ENCODE measurements at regions not wholly inside any gene's neighbourhood (a gene's known extent, or its start where the extent isn't known, plus 50 kb on each side); places are given as distances from the start of the nearest gene placed in this dataset.
"Not testable (repeated sequence)": the region's sequence is repeated elsewhere in the genome, so short reads cannot be mapped to it uniquely, and the experiment has no call there.

DNA sequence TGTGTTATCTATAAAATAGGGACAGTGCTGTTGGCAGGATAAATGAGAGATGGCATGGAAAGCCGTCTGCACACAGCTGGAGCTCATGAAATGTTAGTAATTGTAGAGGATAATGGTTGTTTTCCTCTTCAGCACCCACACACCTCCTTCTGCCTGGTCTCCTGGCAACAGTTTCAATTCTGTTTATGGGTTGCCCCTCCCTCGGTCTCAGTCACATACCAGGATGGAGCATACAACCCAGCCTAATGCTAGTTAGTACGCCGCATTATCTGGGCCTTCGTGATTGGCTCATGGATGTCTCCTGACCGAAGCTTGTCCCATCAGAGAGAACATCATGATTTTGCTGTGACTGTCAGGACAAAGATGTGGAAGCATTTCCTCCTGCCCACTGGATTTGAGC lies 126.2 kb upstream of the WSCD1 start:
- in situ Hi-C loops (cut with HindIII; ENCODE audit: low sequenced_read_pairs) = no loop called here

DNA sequence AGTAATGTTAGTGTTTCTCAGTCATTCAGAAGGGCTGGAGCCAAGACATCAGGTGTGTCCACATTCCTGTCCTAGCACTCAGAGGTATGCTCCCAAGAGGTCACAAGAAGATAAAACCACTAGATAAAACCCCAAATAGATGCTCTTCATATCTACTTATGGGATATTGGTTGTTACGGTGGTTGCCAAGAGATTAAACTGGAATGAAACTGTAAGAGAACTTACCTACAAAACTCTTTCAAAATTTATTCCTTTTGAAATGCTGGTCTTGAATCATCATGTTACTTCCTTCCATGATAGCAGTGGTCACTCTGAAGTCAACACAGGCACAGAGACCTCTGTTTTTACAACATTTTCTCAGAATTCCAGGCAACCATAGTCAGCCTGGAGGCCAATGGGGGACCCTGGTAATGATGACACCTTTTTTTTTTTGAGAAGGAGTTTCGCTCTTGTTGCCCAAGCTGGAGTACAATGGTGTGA lies 122.4 kb upstream of the WSCD1 start:
- in situ Hi-C loops (cut with HindIII; ENCODE audit: low sequenced_read_pairs) = no loop called here

GRCh38 chr17:5948811-5949210 lies 121.4 kb upstream of the WSCD1 start:
- in situ Hi-C loops (cut with HindIII; ENCODE audit: low sequenced_read_pairs) = no loop called here

DNA sequence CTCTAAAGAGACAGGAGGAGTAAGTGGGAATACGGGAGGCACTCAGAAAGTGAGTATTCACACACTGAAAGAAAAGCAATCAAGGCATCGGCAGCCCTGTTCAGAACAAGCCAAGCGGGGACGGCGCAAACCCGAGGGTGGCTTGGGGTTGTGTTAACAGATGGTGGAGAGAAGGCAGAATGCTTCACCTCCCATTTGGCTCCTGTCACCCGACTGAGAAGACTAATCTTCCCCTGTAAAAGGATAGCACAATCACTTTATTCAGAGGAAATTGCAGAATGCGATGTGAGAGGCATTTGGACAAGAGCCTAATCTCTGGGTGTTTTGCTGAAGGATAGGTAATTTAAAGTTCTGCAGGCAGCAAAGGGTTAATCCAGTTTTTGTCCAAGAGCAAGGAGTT lies 119.3 kb upstream of the WSCD1 start:
- in situ Hi-C loops (cut with HindIII; ENCODE audit: low sequenced_read_pairs) = no loop called here

DNA sequence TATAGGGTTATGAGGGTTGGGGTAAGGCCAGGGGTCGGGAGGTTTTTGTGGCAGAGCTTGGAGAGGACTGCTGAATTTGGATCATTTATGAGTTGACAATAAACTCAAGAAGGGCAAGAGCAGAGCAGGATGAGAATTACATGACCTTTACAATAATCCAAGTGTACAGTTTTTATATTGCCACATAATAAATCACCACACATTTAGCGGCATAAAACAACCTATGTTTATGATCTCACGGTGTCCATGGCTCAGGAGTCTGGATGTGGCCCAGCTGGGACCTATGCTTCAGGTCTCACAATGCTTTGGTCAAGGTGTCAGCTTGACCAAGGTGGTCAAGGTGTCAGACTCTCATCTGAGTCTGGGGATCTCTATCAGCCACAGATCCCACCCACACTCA lies 118.3 kb upstream of the WSCD1 start:
- in situ Hi-C loops (cut with HindIII; ENCODE audit: low sequenced_read_pairs) = no loop called here

DNA sequence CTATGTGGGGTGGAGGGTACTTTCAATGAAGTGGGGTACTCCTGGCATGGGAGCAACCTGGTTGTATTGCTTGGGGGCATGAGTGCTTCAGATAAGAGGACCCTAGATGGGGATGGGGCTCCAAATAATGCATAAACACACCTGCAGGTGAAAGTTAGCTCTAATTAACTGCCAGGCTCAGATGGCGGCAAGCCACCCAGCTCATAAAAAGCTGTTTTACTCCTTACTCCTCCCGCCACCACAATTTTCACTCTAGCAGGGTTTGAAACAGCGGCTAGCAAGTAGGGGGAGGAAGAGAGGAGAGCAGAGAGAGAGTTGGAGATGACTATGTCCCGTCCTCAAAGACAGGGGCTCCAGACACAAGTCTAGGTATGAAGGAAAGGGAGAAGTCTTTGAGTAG lies 117.7 kb upstream of the WSCD1 start:
- in situ Hi-C loops (cut with HindIII; ENCODE audit: low sequenced_read_pairs) = no loop called here

DNA sequence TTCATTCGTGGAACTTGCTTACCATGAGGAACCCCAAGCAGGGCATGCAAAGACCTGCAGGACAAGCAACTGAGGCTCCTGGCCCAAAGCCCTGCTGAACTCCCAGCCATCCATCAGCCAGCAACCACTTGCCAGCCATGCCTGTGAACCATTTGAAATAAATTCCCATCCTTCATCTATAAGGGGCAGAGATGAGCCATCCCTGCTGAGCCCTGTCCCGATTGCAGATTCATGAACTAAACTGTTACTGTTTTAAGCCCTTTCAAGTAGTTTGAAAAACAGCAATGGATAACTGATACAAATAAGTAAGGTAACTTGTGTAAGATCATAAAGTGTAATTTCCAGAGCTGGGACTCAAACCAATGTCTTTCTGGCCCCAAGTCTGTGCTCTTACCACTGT lies 114.4 kb upstream of the WSCD1 start:
- in situ Hi-C loops (cut with HindIII; ENCODE audit: low sequenced_read_pairs) = no loop called here

GRCh38 chr17:5958850-5959249 lies 111.3 kb upstream of the WSCD1 start:
- in situ Hi-C loops (cut with HindIII; ENCODE audit: low sequenced_read_pairs) = no loop called here

DNA sequence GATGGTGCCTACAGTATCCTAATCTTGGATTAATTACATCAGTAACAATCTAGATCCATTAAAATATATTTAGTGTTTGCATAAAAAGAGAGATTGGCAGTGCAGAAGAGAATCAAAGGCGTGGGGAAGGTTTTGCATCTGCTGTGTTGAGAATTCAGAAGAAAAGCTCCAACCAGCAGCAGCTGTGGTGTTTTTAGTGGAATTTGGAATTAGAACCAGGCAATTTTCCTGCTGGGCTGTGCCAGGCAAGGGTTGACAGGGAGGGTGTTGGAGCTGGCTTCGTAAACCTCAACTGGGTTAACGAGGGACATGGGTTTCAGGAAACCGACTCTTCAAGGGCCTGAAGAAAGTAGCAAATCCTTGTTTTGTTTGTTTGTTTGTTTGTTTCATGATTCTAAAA lies 107.8 kb upstream of the WSCD1 start:
- in situ Hi-C loops (cut with HindIII; ENCODE audit: low sequenced_read_pairs) = no loop called here

GRCh38 chr17:5971969-5972368 lies 98.2 kb upstream of the WSCD1 start:
- in situ Hi-C loops (cut with HindIII; ENCODE audit: low sequenced_read_pairs) = no loop called here

- in situ Hi-C loops (cut with HindIII; ENCODE audit: low sequenced_read_pairs) = no loop called here
Observed at GRCh38 chr17:5973410-5973809, 96.8 kb upstream of the WSCD1 start.

- in situ Hi-C loops (cut with HindIII; ENCODE audit: low sequenced_read_pairs) = no loop called here
Observed at GRCh38 chr17:5975661-5976060, 94.5 kb upstream of the WSCD1 start.

- in situ Hi-C loops (cut with HindIII; ENCODE audit: low sequenced_read_pairs) = no loop called here
Observed at GRCh38 chr17:5976251-5976650, 93.9 kb upstream of the WSCD1 start.

GRCh38 chr17:5978496-5978895 lies 91.7 kb upstream of the WSCD1 start:
- in situ Hi-C loops (cut with HindIII; ENCODE audit: low sequenced_read_pairs) = no loop called here

- in situ Hi-C loops (cut with HindIII; ENCODE audit: low sequenced_read_pairs) = no loop called here
Observed at GRCh38 chr17:5980941-5981340, 89.2 kb upstream of the WSCD1 start.

DNA sequence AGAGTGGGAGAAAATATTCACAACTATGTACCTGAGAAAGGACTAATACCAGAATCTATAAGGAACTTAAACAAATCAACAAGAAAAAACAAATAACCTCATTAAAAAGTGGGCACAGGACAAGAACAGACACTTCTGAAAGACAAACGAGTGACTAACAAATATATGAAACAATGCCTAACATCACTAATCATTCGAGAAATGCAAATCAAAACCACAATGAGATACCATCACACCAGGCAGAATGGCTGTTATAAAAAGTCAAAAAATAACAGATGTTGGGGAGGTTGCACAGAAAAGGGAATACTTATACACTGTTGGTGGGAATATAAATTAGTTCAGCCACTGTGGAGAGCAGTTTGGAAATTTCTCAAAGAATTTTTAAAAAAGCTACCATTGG lies 83.5 kb upstream of the WSCD1 start:
- in situ Hi-C loops (cut with HindIII; ENCODE audit: low sequenced_read_pairs) = no loop called here

DNA sequence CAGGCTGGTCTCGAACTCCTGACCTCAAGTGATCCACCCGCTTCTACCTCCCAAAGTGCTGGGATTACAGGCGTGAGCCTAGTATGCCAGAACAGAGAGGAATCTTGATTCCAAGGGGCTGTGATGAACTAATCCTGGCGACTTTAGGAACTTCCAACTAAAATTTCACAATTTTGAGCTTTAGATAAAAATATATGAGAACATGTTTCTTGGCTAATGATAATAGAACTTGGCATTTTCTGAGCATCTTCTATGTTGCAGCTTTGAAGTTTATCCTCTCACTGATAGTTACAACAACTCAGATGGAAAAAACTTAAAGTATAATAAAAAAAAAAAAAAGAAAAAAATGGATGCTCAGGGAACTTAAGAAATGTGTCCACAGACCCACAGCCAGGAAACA lies 69.8 kb upstream of the WSCD1 start:
- in situ Hi-C loops (cut with HindIII; ENCODE audit: low sequenced_read_pairs) = no loop called here

DNA sequence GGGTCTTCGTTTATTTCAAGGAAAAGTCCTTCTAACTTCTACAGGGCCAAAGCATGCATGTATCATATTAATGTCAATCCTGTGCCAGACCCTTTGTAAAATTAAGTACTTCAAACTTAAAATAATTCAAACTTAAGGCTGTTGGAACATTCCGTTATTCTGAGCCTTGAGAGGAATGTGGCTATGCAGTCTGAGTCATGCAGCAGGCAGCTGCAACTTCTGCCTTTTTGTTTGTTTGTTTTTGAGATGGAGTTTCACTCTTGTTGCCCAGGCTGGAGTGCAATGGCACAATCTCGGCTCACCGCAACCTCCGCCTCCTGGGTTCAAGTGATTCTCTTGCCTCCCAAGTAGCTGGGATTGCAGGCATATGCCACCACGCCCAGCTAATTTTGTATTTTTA lies 67.0 kb upstream of the WSCD1 start:
- in situ Hi-C loops (cut with HindIII; ENCODE audit: low sequenced_read_pairs) = not testable (repeated sequence)

GRCh38 chr17:6005939-6006338 lies 64.2 kb upstream of the WSCD1 start:
- in situ Hi-C loops (cut with HindIII; ENCODE audit: low sequenced_read_pairs) = no loop called here

- in situ Hi-C loops (cut with HindIII; ENCODE audit: low sequenced_read_pairs) = no loop called here
Observed at GRCh38 chr17:6011206-6011605, 59.0 kb upstream of the WSCD1 start.

DNA sequence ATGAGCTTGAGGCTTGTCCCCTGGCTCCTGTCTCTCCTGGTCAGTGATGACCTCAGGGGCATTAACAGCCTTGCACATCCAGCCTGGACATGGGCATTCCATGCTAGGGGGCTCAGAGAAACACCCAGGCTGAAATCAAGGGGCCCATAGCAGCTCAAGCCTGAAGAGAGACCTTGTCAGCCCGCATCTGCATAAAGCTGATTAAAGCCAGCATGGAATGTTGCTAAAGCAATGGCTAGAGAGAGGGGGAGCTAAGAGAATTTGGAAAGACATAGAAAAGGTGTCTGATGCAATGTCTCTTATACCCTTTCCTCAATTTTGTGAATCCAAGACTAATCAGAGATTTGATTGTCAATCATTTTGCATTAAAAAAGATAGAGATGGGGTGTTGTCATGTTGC lies 51.4 kb upstream of the WSCD1 start:
- in situ Hi-C loops (cut with HindIII; ENCODE audit: low sequenced_read_pairs) = no loop called here

DNA sequence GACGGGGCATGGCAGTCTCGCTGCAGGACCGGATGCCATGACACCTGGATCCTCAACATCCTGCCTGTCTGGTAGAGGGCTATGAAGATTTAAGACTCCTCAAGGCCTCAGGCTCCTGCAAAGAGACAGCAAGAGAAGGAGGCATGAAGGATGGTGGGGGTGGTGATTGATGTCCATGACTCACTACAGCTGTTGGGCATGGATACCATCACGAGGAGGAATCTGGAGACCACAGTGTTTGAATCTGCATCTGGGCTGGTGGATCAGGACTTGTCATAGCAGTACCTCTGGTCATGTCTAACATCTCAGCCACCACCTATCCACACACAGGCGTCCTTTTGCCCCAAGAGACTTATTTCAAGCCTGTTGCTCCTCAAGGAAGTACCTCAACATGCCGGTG lies 50.2 kb upstream of the WSCD1 start:
- in situ Hi-C loops (cut with HindIII; ENCODE audit: low sequenced_read_pairs) = no loop called here

DNA sequence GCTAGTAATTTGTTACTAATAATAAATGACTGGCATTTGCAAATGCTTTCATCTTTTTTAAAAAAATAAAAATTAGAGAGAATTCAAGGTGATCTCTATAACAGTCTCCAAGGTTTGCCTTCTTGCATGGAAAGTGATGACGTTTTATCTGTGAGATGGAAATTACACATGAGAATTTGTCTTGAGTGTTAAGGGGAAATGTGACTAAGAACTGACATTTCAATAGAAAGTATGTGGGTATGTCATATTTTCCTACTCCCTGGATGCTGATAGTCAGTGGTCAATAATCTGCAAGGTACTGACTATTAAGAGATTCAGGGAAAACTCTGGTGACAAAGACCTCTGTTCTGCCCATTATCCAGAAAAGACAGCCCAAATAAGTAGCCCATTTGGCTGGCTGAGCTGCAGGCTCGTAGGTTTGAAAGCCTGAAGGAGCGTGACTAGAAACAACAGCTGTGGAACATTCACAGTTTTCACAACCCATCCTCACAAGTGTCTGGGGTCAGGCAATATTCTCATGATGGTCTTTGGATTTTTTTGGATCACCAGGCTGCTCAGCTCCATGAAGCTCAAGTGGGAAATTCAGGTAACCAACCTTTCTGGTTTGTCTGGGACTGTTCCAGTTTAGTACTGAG lies 49.7 kb upstream of the WSCD1 start:
- in situ Hi-C loops (cut with HindIII; ENCODE audit: low sequenced_read_pairs) = no loop called here
